Prostate gland (tissue), 2 donors: ENCODE measurements at regions not wholly inside any gene's neighbourhood (a gene's known extent, or its start where the extent isn't known, plus 50 kb on each side); places are given as distances from the start of the nearest gene placed in this dataset.

ENCODE experiments used
- DNase-seq: peaks from one replicate; pipeline ENCODE4 v3.0.0-alpha.2; 2019; ENCODE audit warnings: low spot score
- H3K27ac ChIP-seq, 2 donors: fragments of 200-600 bp; sonication (generic); 2 replicates each; pipeline ENCODE4 v1.5.1; 2017 to 2019
- H3K27me3 ChIP-seq: fragments of 200-600 bp; sonication (generic); replicated peaks from 2 replicates; pipeline ENCODE4 v1.5.1; 2019; ENCODE audit not compliant: insufficient read depth
- H3K36me3 ChIP-seq, 2 donors: fragments of 200-600 bp; sonication (generic); 1 replicate in 1 of 2; 2 replicates in 1 of 2; pipeline versions ENCODE4 v1.5.1 to v1.8.1; 2017 to 2019
- H3K4me1 ChIP-seq: fragments of 200-600 bp; sonication (generic); replicated peaks from 2 replicates; pipeline ENCODE4 v1.5.1; 2019
- H3K4me3 ChIP-seq, 2 donors: fragments of 200-600 bp; sonication (generic); 2 replicates each; pipeline ENCODE4 v1.5.1; 2017 to 2019
- H3K9me3 ChIP-seq: fragments of 200-600 bp; sonication (generic); 2 replicates; pipeline ENCODE4 v1.5.1; 2017
- POLR2A ChIP-seq: fragments of 450-650 bp; IDR thresholded peaks from one replicate; pipeline ENCODE4 v1.6.1; 2016; ENCODE audit warnings: antibody characterized with exemption, mild to moderate bottlenecking
- POLR2AphosphoS5 ChIP-seq: sonication (generic); formaldehyde crosslinking; IDR thresholded peaks from one replicate; pipeline ENCODE4 v1.6.1; 2017; ENCODE audit warnings: antibody characterized with exemption
- WGBS: methylation state at CpG from one replicate; pipeline ENCODE4 v1.1.5; 2018; 5-methylcytosine and 5-hydroxymethylcytosine counted together
- intact Hi-C: fragments of 100-400 bp; cut with DNase I; formaldehyde crosslinking; loops from one replicate; pipeline ENCODE4 v1.14.2; 2022
- TF ChIP-seq, protein P1 (sequence below), 4 experiments: fragments of 200-600 bp in 2 of 4; fragments of 450-650 bp in 2 of 4; sonication (generic) in 2 of 4; IDR thresholded peaks; 1 replicate in 3 of 4; 2 replicates in 1 of 4; pipeline ENCODE4 v1.5.1; 2016 to 2019; ENCODE audit warnings: antibody characterized with exemption in 4 of 4, mild to moderate bottlenecking in 2 of 4, moderate library complexity in 2 of 4

GRCh38 chr13:106351251-106351650, 184.2 kb downstream of the EFNB2 start:
- WGBS = 93% methylated on average over 5 of the region's 5 CpGs
- intact Hi-C loops = no loop called here
- H3K4me3 ChIP-seq = no peak overlapping the region
- H3K9me3 ChIP-seq = no peaks in the 10 kb centered on the region
- H3K27me3 ChIP-seq = no peaks in the 10 kb centered on the region
- DNase-seq = no peak
- H3K4me1 ChIP-seq = no peaks in the 10 kb centered on the region
- TF ChIP-seq POLR2A (no peak), POLR2AphosphoS5 (no peak)
- TF ChIP-seq, protein P1, sequence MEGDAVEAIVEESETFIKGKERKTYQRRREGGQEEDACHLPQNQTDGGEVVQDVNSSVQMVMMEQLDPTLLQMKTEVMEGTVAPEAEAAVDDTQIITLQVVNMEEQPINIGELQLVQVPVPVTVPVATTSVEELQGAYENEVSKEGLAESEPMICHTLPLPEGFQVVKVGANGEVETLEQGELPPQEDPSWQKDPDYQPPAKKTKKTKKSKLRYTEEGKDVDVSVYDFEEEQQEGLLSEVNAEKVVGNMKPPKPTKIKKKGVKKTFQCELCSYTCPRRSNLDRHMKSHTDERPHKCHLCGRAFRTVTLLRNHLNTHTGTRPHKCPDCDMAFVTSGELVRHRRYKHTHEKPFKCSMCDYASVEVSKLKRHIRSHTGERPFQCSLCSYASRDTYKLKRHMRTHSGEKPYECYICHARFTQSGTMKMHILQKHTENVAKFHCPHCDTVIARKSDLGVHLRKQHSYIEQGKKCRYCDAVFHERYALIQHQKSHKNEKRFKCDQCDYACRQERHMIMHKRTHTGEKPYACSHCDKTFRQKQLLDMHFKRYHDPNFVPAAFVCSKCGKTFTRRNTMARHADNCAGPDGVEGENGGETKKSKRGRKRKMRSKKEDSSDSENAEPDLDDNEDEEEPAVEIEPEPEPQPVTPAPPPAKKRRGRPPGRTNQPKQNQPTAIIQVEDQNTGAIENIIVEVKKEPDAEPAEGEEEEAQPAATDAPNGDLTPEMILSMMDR (IDR thresholded peaks at IDR 0.05) = no peak
- no peak overlapping the region for H3K27ac ChIP-seq
- no peaks in the 10 kb centered on the region for H3K36me3 ChIP-seq

- H3K4me3 ChIP-seq = no peak overlapping the region
- no peaks in the 10 kb centered on the region for H3K36me3 ChIP-seq
- H3K9me3 ChIP-seq = no peaks in the 10 kb centered on the region
- TF ChIP-seq POLR2AphosphoS5 = no peak
- no peak for TF ChIP-seq POLR2A
- TF ChIP-seq, protein P1 (IDR thresholded peaks at IDR 0.05) = no peak
- DNase-seq = no peak
- 60% methylated on average over 4 of the region's 4 CpGs for WGBS
- intact Hi-C loops = no loop called here
- no peaks in the 10 kb centered on the region for H3K4me1 ChIP-seq
- no peaks in the 10 kb centered on the region for H3K27me3 ChIP-seq
- no peak overlapping the region for H3K27ac ChIP-seq
Measured at GRCh38 chr13:106350208-106350607, 185.3 kb downstream of the EFNB2 start.

GRCh38 chr13:106349080-106349931, 186.2 kb downstream of the EFNB2 start:
- Histone ChIP-seq H3K4me3 (peak overlapping the region in 1 of 2 donors; percentile 20), H3K27me3 (no peaks in the 10 kb centered on the region)

DNA sequence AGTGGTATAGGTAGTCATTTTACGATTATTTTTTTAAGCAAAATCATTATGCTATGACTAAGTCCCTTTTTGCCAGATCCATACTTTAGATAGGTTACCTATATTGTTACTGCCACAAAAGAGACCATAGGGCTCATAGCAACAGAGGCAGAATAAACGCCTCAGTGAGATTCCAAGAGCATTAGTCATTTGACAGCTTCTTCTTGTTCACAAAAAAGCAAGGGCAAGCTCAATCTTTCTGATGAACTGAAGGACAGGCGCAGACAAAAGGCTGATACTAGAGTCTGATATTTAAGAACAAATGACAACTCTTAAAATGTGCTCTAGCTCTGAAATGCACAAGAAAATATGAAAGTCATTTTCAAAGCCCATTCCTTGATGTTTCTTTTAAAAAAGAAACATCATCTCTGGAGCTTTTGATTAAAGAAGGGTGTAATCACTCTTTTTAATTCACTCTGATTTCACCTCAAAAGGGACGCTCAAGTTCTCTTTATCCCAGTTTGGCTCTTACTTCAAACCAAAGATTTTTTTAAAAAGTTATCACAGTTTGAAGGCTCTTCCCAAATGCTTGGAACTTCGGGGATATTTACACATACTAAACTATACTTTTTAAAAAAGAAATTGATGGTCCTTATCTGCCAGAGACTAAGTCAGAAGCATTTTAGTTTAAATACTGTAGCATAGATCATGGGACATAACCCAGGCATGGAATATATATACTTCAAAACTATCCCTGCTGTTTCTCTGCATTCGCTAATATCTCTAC, 187.2 kb downstream of the EFNB2 start:
- no peaks in the 10 kb centered on the region for H3K36me3 ChIP-seq

More at GRCh38 chr13:106349080-106349931, 186.2 kb downstream of the EFNB2 start:
- Histone ChIP-seq H3K36me3 (no peaks in the 10 kb centered on the region), H3K4me1 (no peaks in the 10 kb centered on the region), H3K9me3 (no peaks in the 10 kb centered on the region), H3K27ac (no peak overlapping the region)
- TF ChIP-seq, protein P1 (IDR thresholded peaks at IDR 0.05) = no peak
- peak; percentile 14 for TF ChIP-seq POLR2AphosphoS5
- DNase-seq = peak; percentile 59
- intact Hi-C loops = no loop called here
- 5% methylated on average over 30 of the region's 30 CpGs for WGBS

More for the DNA sequence above, 187.2 kb downstream of the EFNB2 start:
- 79% methylated on average over 6 of the region's 6 CpGs for WGBS
- H3K27ac ChIP-seq = no peak overlapping the region
- no peak overlapping the region for H3K4me3 ChIP-seq
- intact Hi-C loops = no loop called here
- TF ChIP-seq POLR2A = no peak
- TF ChIP-seq POLR2AphosphoS5 = no peak
- TF ChIP-seq, protein P1 (IDR thresholded peaks at IDR 0.05) = no peak
- DNase-seq = no peak
- no peaks in the 10 kb centered on the region for H3K27me3 ChIP-seq
- no peaks in the 10 kb centered on the region for H3K4me1 ChIP-seq
- no peaks in the 10 kb centered on the region for H3K9me3 ChIP-seq
